Chondrocyte (in vitro differentiated cells): ENCODE measurements at regions not wholly inside any gene's neighbourhood (a gene's known extent, or its start where the extent isn't known, plus 50 kb on each side); places are given as distances from the start of the nearest gene placed in this dataset.

Experiments used
- DNase-seq: peaks from one replicate; pipeline ENCODE4 v3.0.0; 2021; ENCODE audit warnings: mixed read lengths, low spot score
- H3K27ac Mint-ChIP-seq: one replicate; pipeline ENCODE4 v1.8.0; 2021; ENCODE audit warnings: mild to moderate bottlenecking, moderate library complexity, mixed read lengths; ENCODE audit not compliant: unreplicated experiment
- H3K27me3 Mint-ChIP-seq: 2 replicates; pipeline ENCODE4 v1.8.0; 2021; ENCODE audit warnings: low read depth, mixed read lengths
- H3K36me3 Mint-ChIP-seq: 2 replicates; pipeline ENCODE4 v1.8.0; 2021; ENCODE audit warnings: low read depth, mixed read lengths
- H3K4me1 Mint-ChIP-seq: 2 replicates; pipeline ENCODE4 v1.8.0; 2021; ENCODE audit warnings: low read depth, mild to moderate bottlenecking, mixed read lengths
- H3K4me3 Mint-ChIP-seq: one replicate; pipeline ENCODE4 v1.8.0; 2021; ENCODE audit warnings: mild to moderate bottlenecking, moderate library complexity, mixed read lengths; ENCODE audit not compliant: unreplicated experiment
- H3K9me3 Mint-ChIP-seq: 2 replicates; pipeline ENCODE4 v1.8.0; 2021; ENCODE audit warnings: low read depth, mixed read lengths
- CTCF ChIP-seq: fragments of 200-600 bp; sonication (generic); IDR thresholded peaks from 2 replicates; pipeline ENCODE4 v1.5.0; 2021; ENCODE audit warnings: antibody characterized with exemption, mild to moderate bottlenecking, moderate library complexity

GRCh38 chr19:30120860-30121484, 178.9 kb downstream of the URI1 start:
- no peaks in the 10 kb centered on the region for H3K4me1 Mint-ChIP-seq
- H3K36me3 Mint-ChIP-seq = no peaks in the 10 kb centered on the region
- no peak overlapping the region for H3K4me3 Mint-ChIP-seq
- H3K27ac Mint-ChIP-seq = no peak overlapping the region
- no peaks in the 10 kb centered on the region for H3K27me3 Mint-ChIP-seq
- DNase-seq = no peak
- H3K9me3 Mint-ChIP-seq = no peaks in the 10 kb centered on the region
- TF ChIP-seq CTCF = no peak

- Mint-ChIP-seq H3K27me3 (no peaks in the 10 kb centered on the region), H3K4me3 (no peak overlapping the region), H3K4me1 (no peaks in the 10 kb centered on the region), H3K9me3 (no peaks in the 10 kb centered on the region), H3K36me3 (no peaks in the 10 kb centered on the region), H3K27ac (no peak overlapping the region)
- DNase-seq = no peak
- no peak for TF ChIP-seq CTCF
These were observed 180.4 kb downstream of the URI1 start for GRCh38 chr19:30122431-30122830.

- Mint-ChIP-seq H3K9me3 (no peaks in the 10 kb centered on the region), H3K36me3 (no peaks in the 10 kb centered on the region), H3K27me3 (no peaks in the 10 kb centered on the region), H3K4me1 (no peaks in the 10 kb centered on the region), H3K4me3 (no peak overlapping the region), H3K27ac (no peak overlapping the region)
- DNase-seq = no peak
- TF ChIP-seq CTCF = no peak
These were observed 181.1 kb downstream of the URI1 start for GRCh38 chr19:30123119-30123518.

GRCh38 chr19:30123611-30124010, 181.6 kb downstream of the URI1 start:
- no peak for TF ChIP-seq CTCF
- H3K27me3 Mint-ChIP-seq = no peaks in the 10 kb centered on the region
- H3K27ac Mint-ChIP-seq = no peak overlapping the region
- no peak for DNase-seq
- H3K4me3 Mint-ChIP-seq = no peak overlapping the region
- H3K36me3 Mint-ChIP-seq = no peaks in the 10 kb centered on the region
- H3K4me1 Mint-ChIP-seq = no peaks in the 10 kb centered on the region
- no peaks in the 10 kb centered on the region for H3K9me3 Mint-ChIP-seq

- H3K4me1 Mint-ChIP-seq = no peaks in the 10 kb centered on the region
These were observed 186.2 kb downstream of the URI1 start for GRCh38 chr19:30128211-30128610.

More at GRCh38 chr19:30128211-30128610, 186.2 kb downstream of the URI1 start:
- Mint-ChIP-seq H3K36me3 (no peaks in the 10 kb centered on the region), H3K4me3 (no peak overlapping the region), H3K9me3 (no peaks in the 10 kb centered on the region), H3K27me3 (no peaks in the 10 kb centered on the region), H3K27ac (no peak overlapping the region)
- no peak for TF ChIP-seq CTCF
- no peak for DNase-seq
